ENCODE measurements at regions not wholly inside any gene's neighbourhood (a gene's known extent, or its start where the extent isn't known, plus 50 kb on each side); places are given as distances from the start of the nearest gene placed in this dataset.

DNA sequence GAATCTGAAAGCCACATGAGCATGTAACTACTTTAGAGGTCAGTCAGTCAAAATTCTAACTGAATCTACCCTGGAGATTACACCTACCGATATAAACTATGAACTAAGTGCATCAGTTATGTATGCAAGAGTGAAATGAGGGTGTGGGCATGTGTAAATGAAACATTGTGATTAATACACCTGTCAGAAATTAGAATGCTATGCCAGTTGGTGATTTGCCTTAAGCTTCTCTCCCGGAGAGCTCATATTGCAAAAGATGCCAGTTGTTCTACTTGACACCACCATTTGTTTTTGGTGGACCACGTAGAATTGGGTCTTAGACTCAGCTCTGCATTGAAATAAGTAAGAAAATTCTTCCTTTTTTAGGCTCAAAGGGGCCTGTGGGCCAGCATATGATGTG is 91.0 kb upstream of the KBTBD8 start:
- no peaks in the 10 kb centered on the region for H3K4me1 ChIP-seq (ENCODE audit: insufficient read depth, low read length, poor library complexity, severe bottlenecking)
- peaks cover 3% of the 10 kb centered on the region for H3K27me3 ChIP-seq (replicated peaks; ENCODE audit: insufficient read depth, low read depth, low read length, poor library complexity)
- intact Hi-C loops (cut with micrococcal nuclease; ENCODE audit: unreplicated experiment): no loop called here
- no peak for DNase-seq (ENCODE audit: low spot score)
- TF ChIP-seq EZH2 (IDR thresholded peaks at IDR 0.05; ENCODE audit: borderline replicate concordance, low read depth, low read length, poor library complexity, severe bottlenecking): no peak
- TF ChIP-seq, protein P1, sequence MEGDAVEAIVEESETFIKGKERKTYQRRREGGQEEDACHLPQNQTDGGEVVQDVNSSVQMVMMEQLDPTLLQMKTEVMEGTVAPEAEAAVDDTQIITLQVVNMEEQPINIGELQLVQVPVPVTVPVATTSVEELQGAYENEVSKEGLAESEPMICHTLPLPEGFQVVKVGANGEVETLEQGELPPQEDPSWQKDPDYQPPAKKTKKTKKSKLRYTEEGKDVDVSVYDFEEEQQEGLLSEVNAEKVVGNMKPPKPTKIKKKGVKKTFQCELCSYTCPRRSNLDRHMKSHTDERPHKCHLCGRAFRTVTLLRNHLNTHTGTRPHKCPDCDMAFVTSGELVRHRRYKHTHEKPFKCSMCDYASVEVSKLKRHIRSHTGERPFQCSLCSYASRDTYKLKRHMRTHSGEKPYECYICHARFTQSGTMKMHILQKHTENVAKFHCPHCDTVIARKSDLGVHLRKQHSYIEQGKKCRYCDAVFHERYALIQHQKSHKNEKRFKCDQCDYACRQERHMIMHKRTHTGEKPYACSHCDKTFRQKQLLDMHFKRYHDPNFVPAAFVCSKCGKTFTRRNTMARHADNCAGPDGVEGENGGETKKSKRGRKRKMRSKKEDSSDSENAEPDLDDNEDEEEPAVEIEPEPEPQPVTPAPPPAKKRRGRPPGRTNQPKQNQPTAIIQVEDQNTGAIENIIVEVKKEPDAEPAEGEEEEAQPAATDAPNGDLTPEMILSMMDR (conservative IDR thresholded peaks at IDR 0.05; ENCODE audit: low read depth, low read length): no peak
- no peak overlapping the region for H3K27ac ChIP-seq (ENCODE audit: low read depth, low read length, poor library complexity, severe bottlenecking)
- no peaks in the 10 kb centered on the region for H3K9me3 ChIP-seq (ENCODE audit: low read depth, low read length, poor library complexity, severe bottlenecking)
- BruUV-seq (replicated peaks): no TSS peak
- POLR2A ChIA-PET (ENCODE audit: low non-redundant PET): no interaction called here
- H3K4me3 ChIP-seq (ENCODE audit: low read depth, low read length, poor library complexity, severe bottlenecking): no peak overlapping the region
- CTCF ChIA-PET: no interaction called here
- H3K36me3 ChIP-seq (ENCODE audit: insufficient read depth, low read length, poor library complexity, severe bottlenecking): no peaks in the 10 kb centered on the region

DNA sequence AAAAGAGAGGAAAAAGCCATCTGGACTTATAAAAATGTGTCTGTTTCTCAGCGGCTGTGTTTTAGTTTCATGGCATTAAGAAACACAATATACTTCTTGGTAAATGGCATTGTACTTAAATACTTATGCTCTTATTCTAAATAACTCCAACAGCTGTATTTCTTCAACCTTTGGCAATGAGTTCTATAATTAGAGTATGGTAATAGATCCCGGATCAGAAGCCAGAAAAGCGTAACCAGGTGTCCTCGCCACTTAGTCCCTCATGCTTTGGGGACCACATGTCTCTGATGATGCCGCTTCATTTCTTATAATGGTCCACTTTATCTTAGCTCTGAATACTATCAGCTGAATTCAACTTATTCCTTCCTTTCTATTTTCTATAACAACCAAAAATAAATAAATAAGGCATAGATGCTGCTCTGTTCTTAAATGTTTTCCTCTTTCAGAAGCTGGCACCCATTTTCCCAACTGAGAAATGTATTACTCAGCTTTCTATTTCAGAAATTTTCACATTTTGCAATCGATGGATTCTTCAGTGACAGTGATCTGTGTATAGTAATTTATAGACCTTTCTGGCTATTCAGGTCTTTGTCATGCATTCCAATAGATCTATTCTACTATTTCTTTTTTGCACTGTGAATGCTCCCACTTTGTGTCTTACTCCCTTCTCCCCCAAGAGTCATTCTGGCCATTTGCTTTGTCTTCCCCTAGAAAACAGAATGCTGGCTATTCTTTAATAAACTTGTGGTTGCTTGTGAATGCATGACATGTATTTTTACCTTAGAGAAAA is 87.6 kb upstream of the KBTBD8 start:
- BruUV-seq (replicated peaks): no TSS peak
- CTCF ChIA-PET: no interaction called here
- H3K36me3 ChIP-seq (ENCODE audit: insufficient read depth, low read length, poor library complexity, severe bottlenecking): no peaks in the 10 kb centered on the region

DNA sequence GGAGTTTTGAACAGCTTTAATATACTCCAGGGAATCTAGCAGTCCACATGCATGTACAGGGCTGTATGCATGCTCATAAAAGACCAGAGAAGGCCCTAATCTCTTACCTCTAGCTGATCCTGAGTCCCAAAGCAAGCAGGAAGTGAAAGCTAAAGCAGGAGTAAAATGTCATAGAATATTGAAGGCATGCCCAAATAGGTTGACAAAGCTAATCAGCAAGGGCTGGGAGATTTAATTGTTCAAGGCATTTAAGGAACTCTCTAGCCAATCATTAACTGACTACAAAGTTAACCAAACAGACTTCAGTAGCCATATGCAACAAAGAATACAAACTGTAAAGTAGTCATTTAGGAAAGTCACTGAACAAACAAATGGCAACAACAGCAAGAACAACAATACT is 85.8 kb upstream of the KBTBD8 start:
- no peaks in the 10 kb centered on the region for H3K4me1 ChIP-seq (ENCODE audit: insufficient read depth, low read length, poor library complexity, severe bottlenecking)
- H3K4me3 ChIP-seq (ENCODE audit: low read depth, low read length, poor library complexity, severe bottlenecking): no peak overlapping the region
- DNase-seq (ENCODE audit: low spot score): no peak
- H3K36me3 ChIP-seq (ENCODE audit: insufficient read depth, low read length, poor library complexity, severe bottlenecking): no peaks in the 10 kb centered on the region
- ChIA-PET POLR2A (ENCODE audit: low non-redundant PET) (no interaction called here), CTCF (no interaction called here)
- no peak for TF ChIP-seq EZH2 (IDR thresholded peaks at IDR 0.05; ENCODE audit: borderline replicate concordance, low read depth, low read length, poor library complexity, severe bottlenecking)
- TF ChIP-seq, protein P1 (conservative IDR thresholded peaks at IDR 0.05; ENCODE audit: low read depth, low read length): no peak
- intact Hi-C loops (cut with micrococcal nuclease; ENCODE audit: unreplicated experiment): no loop called here
- no peaks in the 10 kb centered on the region for H3K9me3 ChIP-seq (ENCODE audit: low read depth, low read length, poor library complexity, severe bottlenecking)
- BruUV-seq (replicated peaks): no TSS peak
- no peak overlapping the region for H3K27ac ChIP-seq (ENCODE audit: low read depth, low read length, poor library complexity, severe bottlenecking)
- peaks cover 3% of the 10 kb centered on the region for H3K27me3 ChIP-seq (replicated peaks; ENCODE audit: insufficient read depth, low read depth, low read length, poor library complexity)

More for the DNA sequence above, 87.6 kb upstream of the KBTBD8 start:
- Histone ChIP-seq H3K9me3 (ENCODE audit: low read depth, low read length, poor library complexity, severe bottlenecking) (no peaks in the 10 kb centered on the region), H3K4me3 (ENCODE audit: low read depth, low read length, poor library complexity, severe bottlenecking) (no peak overlapping the region), H3K27me3 (replicated peaks; ENCODE audit: insufficient read depth, low read depth, low read length, poor library complexity) (peaks cover 3% of the 10 kb centered on the region), H3K4me1 (ENCODE audit: insufficient read depth, low read length, poor library complexity, severe bottlenecking) (no peaks in the 10 kb centered on the region), H3K27ac (ENCODE audit: low read depth, low read length, poor library complexity, severe bottlenecking) (no peak overlapping the region)
- POLR2A ChIA-PET (ENCODE audit: low non-redundant PET): no interaction called here
- intact Hi-C loops (cut with micrococcal nuclease; ENCODE audit: unreplicated experiment): no loop called here
- TF ChIP-seq EZH2 (IDR thresholded peaks at IDR 0.05; ENCODE audit: borderline replicate concordance, low read depth, low read length, poor library complexity, severe bottlenecking): no peak
- TF ChIP-seq, protein P1 (conservative IDR thresholded peaks at IDR 0.05; ENCODE audit: low read depth, low read length): no peak
- no peak for DNase-seq (ENCODE audit: low spot score)
